Smooth muscle cell (in vitro differentiated cells): ENCODE measurements at regions not wholly inside any gene's neighbourhood (a gene's known extent, or its start where the extent isn't known, plus 50 kb on each side); places are given as distances from the start of the nearest gene placed in this dataset.

Experiments used
- DNase-seq: peaks from one replicate; lab custom pipeline; 2025; ENCODE audit not compliant: unreplicated experiment; lab: John Stamatoyannopoulos, UW
- H2AFZ ChIP-seq: fragments of 200-600 bp; sonication (generic); 2 replicates; pipeline ENCODE4 v1.6.0; 2016; ENCODE audit warnings: antibody characterized with exemption, low read depth, mild to moderate bottlenecking
- H3F3A ChIP-seq: fragments of 200-600 bp; sonication (generic); 2 replicates; pipeline ENCODE4 v1.6.0; 2017; ENCODE audit warnings: antibody characterized with exemption, low read depth
- H3K27ac ChIP-seq: fragments of 200-600 bp; sonication (generic); 2 replicates; pipeline ENCODE4 v1.5.1; 2016; ENCODE audit warnings: low read depth, mild to moderate bottlenecking
- H3K27me3 ChIP-seq: fragments of 200-600 bp; sonication (generic); 2 replicates; pipeline ENCODE4 v1.6.1; 2016; ENCODE audit warnings: low read depth, mild to moderate bottlenecking
- H3K36me3 ChIP-seq: fragments of 200-600 bp; sonication (generic); 2 replicates; pipeline ENCODE4 v1.5.1; 2016; ENCODE audit warnings: low read depth
- H3K4me1 ChIP-seq: fragments of 200-600 bp; sonication (generic); 2 replicates; pipeline ENCODE4 v1.5.1; 2016; ENCODE audit warnings: low read depth
- H3K4me2 ChIP-seq: fragments of 200-600 bp; sonication (generic); 2 replicates; pipeline ENCODE4 v1.6.0; 2016; ENCODE audit warnings: mild to moderate bottlenecking
- H3K4me3 ChIP-seq: fragments of 200-600 bp; sonication (generic); 2 replicates; pipeline ENCODE4 v1.5.1; 2016; ENCODE audit warnings: mild to moderate bottlenecking
- H3K79me2 ChIP-seq: fragments of 200-600 bp; sonication (generic); 2 replicates; pipeline ENCODE4 v1.6.0; 2016; ENCODE audit warnings: low read depth, mild to moderate bottlenecking
- H3K9ac ChIP-seq: fragments of 200-600 bp; sonication (generic); 2 replicates; pipeline ENCODE4 v1.6.0; 2016; ENCODE audit warnings: low read depth
- H3K9me3 ChIP-seq: fragments of 200-600 bp; sonication (generic); replicated peaks from 2 replicates; pipeline ENCODE4 v1.5.1; 2016; ENCODE audit warnings: low read depth
- H4K20me1 ChIP-seq: fragments of 200-600 bp; sonication (generic); 2 replicates; pipeline ENCODE4 v1.6.0; 2016; ENCODE audit warnings: low read depth
- CTCF ChIP-seq: fragments of 200-600 bp; sonication (generic); IDR thresholded peaks from 2 replicates; pipeline ENCODE4 v1.5.1; 2017; ENCODE audit warnings: borderline replicate concordance, mild to moderate bottlenecking, antibody characterized with exemption; ENCODE audit not compliant: insufficient read depth, poor library complexity, severe bottlenecking
- WGBS: methylation state at CpG from one replicate; pipeline ENCODE4 v1.1.7; 2016; ENCODE audit warnings: low lambda C conversion rate; 5-methylcytosine and 5-hydroxymethylcytosine counted together

- no peak overlapping the region for H3K27ac ChIP-seq
- no peak for TF ChIP-seq CTCF
- no peaks in the 10 kb centered on the region for H3F3A ChIP-seq
- 84% methylated on average over 4 of the region's 4 CpGs for WGBS
- no peaks in the 10 kb centered on the region for H4K20me1 ChIP-seq
- no peak for DNase-seq
- H3K4me2 ChIP-seq: no peak overlapping the region
- H3K36me3 ChIP-seq: no peaks in the 10 kb centered on the region
- no peaks in the 10 kb centered on the region for H3K79me2 ChIP-seq
- H3K27me3 ChIP-seq: no peaks in the 10 kb centered on the region
- H3K4me3 ChIP-seq: no peak overlapping the region
- H3K4me1 ChIP-seq: no peaks in the 10 kb centered on the region
- H2AFZ ChIP-seq: no peak overlapping the region
- H3K9me3 ChIP-seq: no peaks in the 10 kb centered on the region
- no peak overlapping the region for H3K9ac ChIP-seq
Observed at GRCh38 chr10:81674941-81675340, 200.1 kb upstream of the NRG3 start.

- DNase-seq: no peak
- H3K9me3 ChIP-seq: no peaks in the 10 kb centered on the region
- no peak overlapping the region for H3K27ac ChIP-seq
- H3K4me2 ChIP-seq: no peak overlapping the region
- H3F3A ChIP-seq: no peaks in the 10 kb centered on the region
- TF ChIP-seq CTCF: no peak
- H3K79me2 ChIP-seq: no peaks in the 10 kb centered on the region
- WGBS: 62% methylated on average over 1 of the region's 1 CpG
- H3K4me1 ChIP-seq: no peaks in the 10 kb centered on the region
- H3K27me3 ChIP-seq: no peaks in the 10 kb centered on the region
- H3K36me3 ChIP-seq: no peaks in the 10 kb centered on the region
- H3K4me3 ChIP-seq: no peak overlapping the region
- H4K20me1 ChIP-seq: no peaks in the 10 kb centered on the region
- no peak overlapping the region for H2AFZ ChIP-seq
- no peak overlapping the region for H3K9ac ChIP-seq
Observed at GRCh38 chr10:81679291-81679690, 195.7 kb upstream of the NRG3 start.

GRCh38 chr10:81680359-81680758 is 194.6 kb upstream of the NRG3 start:
- no peak overlapping the region for H3K27ac ChIP-seq
- 11% methylated on average over 1 of the region's 1 CpG for WGBS

More at GRCh38 chr10:81680359-81680758, 194.6 kb upstream of the NRG3 start:
- Histone ChIP-seq H4K20me1 (no peaks in the 10 kb centered on the region), H3K27me3 (no peaks in the 10 kb centered on the region), H3K4me2 (no peak overlapping the region), H3K36me3 (no peaks in the 10 kb centered on the region), H3K4me1 (no peaks in the 10 kb centered on the region), H3K9ac (no peak overlapping the region), H3K9me3 (no peaks in the 10 kb centered on the region), H3K4me3 (no peak overlapping the region), H3F3A (no peaks in the 10 kb centered on the region), H3K79me2 (no peaks in the 10 kb centered on the region), H2AFZ (no peak overlapping the region)
- TF ChIP-seq CTCF: no peak
- no peak for DNase-seq
